Left ventricle myocardium superior (tissue), 1 donor: ENCODE measurements at regions not wholly inside any gene's neighbourhood (a gene's known extent, or its start where the extent isn't known, plus 50 kb on each side); places are given as distances from the start of the nearest gene placed in this dataset.

ENCODE experiments used
- ATAC-seq: fragments of 200-7000 bp; cut with Tn5 transposase; one replicate; pipeline ENCODE4 v1.9.1; 2020; ENCODE audit warnings: mild to moderate bottlenecking, moderate library complexity
- DNase-seq: peaks from one replicate; pipeline ENCODE4 v3.0.0-alpha.2; 2020
- intact Hi-C: fragments of 100-400 bp; cut with micrococcal nuclease; formaldehyde crosslinking; loops from one replicate; pipeline ENCODE4 v1.11.0; 2022
- donor health status: DM: no; HTN: yes; CAD: no; lungs with severe emphysema.

DNA sequence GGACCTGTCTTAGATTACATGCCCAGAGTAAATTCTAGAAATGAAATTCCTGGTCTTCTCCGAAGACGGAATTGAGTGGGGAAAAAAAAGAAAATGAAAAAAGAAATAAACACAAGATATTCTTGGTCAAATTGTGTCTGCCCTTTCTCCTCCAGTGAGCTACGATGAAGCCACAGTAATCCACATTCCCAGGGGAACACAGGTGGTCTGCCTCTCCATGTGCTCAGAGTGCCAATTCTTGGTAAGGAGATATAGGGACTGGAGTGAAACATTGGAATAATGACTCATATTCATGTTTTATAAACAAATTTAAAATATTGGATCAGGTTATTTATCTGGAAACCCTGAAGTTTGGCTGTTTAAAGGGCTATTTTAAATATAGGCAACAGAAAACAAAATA, 54.2 kb upstream of the MGST2 start:
- no peak for DNase-seq
- intact Hi-C loops = no loop called here
- ATAC-seq = no peak

DNA sequence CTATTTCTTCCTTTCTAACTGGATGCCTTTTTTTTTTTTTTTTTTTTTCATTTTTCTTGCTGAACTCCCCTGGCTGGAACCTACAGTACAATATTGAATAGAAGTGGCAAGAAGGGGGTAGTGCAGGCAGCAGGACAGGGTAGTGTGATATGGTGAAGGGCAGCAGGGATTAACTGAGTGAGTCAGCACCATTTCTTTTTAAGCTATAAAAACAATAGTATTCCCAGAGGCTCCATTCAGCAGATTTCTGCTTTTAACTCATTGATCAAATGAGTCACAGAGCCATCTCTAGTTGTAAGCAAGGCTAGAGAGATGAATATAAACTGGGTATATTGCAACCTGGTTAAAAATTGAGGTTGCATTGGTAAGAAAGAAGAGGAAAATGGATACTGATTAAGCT, 53.6 kb upstream of the SETD7 start:
- intact Hi-C loops = no loop called here
- ATAC-seq (no peak), DNase-seq (no peak)

DNA sequence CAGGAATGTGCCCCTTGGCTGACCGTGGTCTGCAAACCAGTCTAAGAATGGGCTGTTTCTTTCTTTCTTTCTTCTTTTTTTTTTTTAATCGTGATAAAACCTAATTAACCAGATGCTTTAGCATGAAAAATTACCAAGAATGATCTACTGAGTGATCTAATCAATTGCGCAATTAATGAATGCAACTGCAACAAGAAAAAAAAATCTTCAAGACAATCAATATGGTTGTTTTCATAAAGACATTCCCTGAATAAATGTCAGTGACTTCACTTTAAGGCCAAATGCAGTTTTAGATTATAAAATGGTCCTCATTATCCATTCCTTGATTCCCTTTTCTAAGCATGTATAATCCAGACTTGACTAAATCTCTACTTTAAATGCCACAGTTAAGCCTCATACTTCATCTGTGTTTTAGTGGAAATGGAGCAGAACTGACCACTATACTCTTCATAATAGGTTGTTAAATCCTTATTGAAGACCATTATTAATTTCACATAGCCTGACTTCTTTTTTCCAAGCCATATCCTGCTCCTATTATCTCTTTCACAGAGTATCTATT, 51.6 kb upstream of the SETD7 start:
- intact Hi-C loops = no loop called here
- no peak for DNase-seq
- no peak for ATAC-seq

DNA sequence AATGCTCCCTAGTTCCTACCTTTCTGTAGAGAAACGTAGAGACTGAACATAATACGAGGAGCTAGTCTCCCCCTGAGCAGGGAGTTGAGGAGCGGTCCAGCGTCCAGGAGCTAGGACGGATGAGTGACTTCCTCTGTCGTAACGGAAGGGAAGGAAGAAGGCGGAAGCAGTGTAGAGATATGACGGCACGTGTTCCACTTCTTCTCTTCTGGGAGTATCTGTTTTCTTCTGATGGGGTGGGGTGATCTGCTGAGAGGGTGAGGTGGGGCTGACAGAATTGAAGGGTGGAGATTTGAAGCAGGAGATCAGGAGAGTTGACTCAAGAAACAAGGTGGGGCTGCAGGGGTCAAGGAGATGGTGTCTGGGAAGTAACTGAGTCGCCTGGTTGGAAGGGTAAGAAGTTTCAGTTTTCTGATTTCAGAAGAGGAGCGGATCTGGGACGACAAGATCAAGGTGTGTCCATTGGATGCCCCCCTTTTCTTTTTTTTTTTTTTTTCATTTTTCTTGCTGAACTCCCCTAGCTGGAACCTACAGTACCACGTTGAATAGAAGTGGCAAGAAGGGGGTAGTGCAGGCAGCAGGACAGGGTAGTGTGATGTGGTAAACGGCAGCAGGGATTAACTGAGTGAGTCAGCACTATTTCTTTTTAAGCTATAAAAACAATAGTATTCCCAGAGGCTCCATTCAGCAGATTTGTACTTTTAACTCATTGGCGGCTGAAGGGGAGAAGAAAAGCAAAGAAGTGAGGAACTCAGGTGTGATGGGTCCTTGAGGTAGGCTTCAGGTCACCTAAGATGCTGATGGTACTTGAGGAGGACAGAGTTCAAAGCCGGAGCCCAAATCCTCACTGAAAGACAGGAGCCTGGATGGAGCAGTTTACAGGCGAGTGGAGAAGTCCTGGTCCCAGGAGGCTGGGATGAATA, 50.8 kb upstream of the SETD7 start:
- no peak for DNase-seq
- peak; percentile 75 for ATAC-seq
- intact Hi-C loops = no loop called here

DNA sequence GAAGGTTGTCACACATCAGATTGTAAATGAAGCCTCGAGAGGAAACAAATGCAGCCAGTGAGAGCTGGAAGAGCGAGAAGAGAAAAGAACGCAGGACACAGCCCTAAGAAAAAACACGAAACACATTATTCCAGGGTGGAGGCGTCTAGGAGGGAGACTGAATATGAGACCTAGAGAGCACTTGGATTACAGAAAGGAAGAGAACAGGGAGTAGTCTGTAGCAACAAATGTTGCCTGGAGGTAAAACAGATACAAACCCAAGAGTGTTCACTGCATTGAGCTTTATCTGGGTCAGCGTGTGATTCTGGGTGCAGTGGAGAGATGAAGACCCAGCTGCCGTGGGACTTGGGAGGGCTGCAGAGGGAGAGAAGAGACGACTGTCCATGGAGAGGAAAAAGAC, 50.1 kb upstream of the SETD7 start:
- intact Hi-C loops = no loop called here
- DNase-seq (no peak), ATAC-seq (no peak)
